GM21526 (cell line): ENCODE measurements at regions not wholly inside any gene's neighbourhood (a gene's known extent, or its start where the extent isn't known, plus 50 kb on each side); places are given as distances from the start of the nearest gene placed in this dataset.

Source experiments
- ATAC-seq: cut with Tn5 transposase; IDR thresholded peaks from one replicate; pipeline ENCODE4 v1.9.1; 2021; ENCODE audit warnings: moderate library complexity; ENCODE audit not compliant: unreplicated experiment, low FRiP score

DNA sequence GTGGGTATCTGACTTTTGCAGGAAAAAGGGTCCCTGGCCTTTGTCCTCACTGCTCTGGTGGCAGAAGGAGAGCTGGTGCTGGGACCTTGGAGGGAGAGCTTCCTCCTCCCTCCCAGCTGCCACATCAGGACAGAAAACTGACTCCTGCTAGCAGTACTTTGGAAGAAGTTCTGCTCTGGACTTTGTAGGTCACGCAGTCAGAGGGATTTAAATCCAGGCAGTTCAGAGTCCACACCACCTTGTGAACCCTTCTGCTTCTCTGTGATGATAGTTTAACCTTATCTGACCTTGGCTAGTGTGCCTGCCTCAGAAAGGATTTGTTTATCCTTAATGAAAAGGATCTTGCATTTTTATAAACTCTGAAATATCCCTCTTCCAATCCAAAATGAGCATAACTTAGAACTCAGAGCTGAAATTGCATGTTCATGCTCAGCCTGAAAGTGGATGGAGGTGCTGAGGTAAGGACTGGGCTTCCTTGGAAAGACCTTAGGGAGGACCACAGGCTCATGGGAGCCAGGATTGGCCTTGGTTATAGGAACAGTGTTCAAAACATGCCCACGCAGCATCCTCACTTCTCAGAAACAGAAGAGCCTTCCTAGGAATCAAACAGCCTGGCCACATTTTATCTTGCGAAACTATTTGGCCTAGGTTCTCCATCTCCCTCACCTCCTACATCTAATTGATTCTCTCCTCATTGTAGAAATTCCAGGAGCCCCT is 123.9 kb upstream of the SASH1 start:
- ATAC-seq, result no peak

DNA sequence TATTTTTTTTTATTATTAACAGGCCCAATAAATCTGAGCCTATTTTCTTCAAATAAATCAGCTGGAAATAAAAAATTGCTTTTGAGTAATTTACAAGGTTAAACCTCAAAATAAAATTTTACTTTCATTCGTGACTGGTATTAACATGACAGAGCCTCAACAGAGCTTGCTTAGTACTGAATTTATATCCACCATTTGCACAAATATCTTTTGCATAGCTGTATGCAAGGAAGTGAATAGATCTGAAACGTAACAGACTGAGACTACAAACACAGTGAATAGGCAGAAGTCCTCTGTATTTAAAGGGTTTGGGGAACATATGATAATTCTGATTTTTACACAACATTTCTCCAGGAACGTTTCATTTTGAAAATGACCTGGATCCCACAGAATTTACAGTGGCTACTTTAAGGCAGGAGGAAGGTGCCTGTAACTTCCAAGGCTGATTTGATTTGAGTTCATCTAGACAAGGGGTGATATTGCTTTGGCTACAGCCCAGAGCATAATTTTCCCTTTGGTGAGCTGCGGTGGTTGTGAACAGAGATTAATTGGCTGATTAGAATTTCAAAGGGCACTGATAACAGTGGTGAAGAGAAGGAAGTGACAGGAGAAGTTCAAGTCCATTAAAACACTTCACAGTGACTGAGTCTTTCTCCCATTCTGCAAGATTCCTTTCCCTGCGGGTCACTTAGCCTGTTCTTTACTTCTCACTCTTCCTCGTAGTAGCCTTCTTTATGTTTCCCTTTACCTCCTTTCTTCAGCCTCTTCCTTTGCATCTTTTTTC is 121.2 kb upstream of the SASH1 start:
- no peak for ATAC-seq

DNA sequence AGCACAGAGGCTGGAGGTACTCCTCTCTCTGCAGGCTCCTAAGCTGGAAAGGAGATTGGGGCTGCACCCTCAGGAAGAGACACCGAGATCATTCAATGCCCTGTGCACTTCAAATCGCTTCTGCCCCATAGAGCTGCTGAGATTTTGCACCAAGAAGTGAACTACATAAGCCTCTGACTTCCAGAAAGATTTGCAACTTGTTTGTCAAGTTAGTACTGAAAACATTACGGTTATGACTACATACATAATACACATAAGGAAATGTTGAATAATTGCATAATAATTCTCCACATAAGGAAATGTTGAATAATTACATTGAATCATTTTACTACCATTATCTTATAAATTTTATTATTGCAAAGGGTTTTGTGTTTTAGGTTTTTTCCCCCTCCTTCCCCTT is 120.3 kb upstream of the SASH1 start:
- ATAC-seq, result no peak

DNA sequence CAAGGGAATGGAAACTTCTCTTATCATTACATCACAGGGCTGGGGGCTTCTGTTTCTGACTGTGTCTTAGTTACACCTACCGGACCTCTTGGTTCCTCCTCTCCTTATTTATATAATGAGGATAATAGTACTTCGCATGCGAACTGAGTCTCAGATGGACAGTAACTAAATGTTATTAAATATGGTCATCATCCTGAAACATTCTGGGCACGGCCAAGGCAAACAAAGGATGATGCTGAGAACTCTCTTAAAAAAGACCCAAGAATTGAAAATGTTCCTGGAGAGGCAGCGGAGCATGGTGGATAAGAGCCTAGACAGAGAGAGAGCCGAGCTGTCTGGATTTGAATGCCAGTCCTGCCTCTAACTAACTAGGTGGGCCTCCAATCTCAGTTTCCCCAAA is 119.8 kb upstream of the SASH1 start:
- no peak for ATAC-seq

DNA sequence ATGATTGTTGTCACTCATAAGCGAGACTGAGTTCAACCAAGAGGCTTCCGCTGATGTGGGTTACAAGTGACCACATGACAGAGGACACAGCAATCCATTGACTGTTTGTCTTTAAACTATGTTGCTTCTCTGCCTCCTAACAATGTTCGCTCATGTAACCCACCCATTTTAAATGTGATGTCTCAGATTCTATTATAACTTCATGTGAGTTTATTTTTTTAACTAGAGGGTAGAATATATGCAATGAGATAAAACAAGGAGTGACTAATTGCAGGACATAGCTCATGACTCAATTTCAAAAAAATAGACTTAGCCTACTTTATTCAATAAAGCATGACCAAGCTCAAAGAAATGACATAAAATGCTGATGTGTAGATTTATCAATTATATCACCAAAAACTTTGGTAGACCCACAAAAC is 119.2 kb upstream of the SASH1 start:
- no peak for ATAC-seq

DNA sequence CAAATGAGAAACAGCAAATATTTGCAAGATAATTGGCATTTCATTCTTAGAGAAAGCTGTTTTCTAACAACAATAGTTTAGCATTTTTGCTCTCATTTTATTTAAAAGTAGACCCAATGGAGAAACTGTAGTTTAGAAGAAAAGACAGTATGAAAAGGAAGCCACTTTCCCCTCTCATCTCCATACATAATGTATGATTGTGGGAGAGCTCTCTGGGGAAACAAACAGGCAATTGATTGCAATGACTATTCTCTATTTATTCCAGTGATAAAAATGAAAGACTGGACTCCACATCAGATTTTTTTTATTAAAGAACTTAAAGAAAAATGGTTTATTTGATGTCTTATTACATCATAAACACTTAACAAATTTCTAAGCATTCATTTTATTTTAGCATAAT is 116.8 kb upstream of the SASH1 start:
- ATAC-seq, result no peak

DNA sequence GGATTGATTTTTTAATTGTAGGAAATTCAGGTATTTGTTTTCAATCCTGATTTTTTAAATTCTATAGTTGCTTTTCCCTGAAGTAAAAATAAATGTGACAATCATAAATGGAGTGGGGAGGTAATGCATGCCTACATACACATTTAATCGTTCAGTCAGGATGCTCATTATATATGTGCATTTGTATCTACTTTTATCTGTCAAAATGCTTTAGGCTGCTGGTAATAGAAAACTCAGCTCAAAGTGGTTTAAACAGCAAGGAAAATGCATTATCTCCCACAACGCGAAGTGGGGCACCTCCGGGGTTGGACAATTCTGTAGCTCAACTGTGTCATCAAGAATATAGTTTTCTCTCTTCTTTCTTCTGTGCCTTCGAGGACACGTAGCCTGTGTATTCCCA is 116.4 kb upstream of the SASH1 start:
- ATAC-seq, result no peak

DNA sequence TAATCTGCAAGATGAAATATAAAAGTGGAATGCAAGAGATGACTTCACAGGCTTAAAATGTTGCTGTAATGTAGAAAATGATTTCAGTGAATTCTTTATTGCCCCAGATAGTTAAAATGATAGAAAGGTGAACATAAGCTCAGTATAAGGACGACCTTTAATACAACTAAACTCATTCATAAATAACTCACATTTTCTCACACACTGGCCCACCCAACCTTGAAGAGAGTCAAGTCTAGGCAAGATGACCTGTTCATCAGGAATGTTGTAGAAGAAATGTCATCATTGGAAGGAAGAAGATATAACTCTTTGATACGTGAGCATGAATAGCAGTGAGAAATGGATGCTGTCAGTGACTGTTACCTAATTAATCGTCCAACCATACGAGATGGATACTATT is 111.1 kb upstream of the SASH1 start:
- ATAC-seq, result no peak

DNA sequence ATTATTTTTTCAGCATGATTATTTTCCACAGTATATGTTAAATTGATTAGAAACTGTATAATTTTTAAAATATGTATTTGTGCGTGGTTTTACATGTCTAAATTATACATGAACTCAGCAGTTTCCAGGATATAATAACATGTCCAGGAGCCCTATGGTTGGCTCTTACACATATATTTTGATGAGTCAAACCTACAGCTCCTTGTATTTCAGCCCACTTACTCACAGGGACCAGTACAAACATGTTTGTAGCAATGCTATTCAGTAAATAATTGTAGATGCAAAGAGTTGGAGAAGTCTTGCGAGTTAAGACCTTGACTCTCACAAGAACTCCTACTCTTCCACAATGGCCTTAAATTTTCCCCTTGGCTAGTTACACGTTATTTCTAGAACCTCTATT is 107.2 kb upstream of the SASH1 start:
- no peak for ATAC-seq

DNA sequence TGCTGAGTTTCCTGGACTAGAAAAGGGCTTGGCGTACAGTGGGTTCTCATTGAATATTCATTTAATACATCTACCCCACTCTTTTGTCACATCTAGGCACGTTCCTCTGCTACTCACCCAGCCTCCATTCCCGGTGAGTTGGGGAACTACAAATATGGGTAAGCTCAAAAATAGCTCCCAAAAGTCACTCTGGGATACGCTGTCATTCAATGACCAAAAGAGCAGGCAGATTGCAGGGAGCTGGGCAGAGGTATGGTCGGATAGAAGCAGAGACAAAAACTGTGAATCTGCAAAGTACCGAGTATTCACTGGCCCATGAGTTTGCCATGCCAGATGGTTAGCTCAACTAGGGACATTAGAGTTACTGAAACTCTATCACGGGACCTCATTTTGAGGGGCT is 103.9 kb upstream of the SASH1 start:
- no peak for ATAC-seq

DNA sequence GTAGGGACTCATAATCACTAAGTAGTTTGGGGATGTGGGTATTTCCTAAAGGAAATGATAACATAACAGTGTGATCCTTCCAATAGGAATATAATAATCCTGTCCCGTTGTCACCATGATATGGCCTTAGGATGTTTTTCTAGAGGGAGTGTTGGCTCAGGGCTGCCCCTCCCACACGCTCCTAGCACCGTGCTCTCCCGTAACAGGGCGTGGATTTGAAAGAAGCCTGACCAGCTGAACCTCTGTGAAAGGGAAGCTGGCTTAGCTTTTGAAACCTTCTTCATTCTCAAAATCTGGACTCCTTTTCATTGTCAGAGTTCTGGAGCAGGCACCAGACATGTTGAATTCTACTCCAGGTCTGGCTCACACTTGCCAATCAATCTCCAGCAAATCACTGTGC is 103.4 kb upstream of the SASH1 start:
- no peak for ATAC-seq

DNA sequence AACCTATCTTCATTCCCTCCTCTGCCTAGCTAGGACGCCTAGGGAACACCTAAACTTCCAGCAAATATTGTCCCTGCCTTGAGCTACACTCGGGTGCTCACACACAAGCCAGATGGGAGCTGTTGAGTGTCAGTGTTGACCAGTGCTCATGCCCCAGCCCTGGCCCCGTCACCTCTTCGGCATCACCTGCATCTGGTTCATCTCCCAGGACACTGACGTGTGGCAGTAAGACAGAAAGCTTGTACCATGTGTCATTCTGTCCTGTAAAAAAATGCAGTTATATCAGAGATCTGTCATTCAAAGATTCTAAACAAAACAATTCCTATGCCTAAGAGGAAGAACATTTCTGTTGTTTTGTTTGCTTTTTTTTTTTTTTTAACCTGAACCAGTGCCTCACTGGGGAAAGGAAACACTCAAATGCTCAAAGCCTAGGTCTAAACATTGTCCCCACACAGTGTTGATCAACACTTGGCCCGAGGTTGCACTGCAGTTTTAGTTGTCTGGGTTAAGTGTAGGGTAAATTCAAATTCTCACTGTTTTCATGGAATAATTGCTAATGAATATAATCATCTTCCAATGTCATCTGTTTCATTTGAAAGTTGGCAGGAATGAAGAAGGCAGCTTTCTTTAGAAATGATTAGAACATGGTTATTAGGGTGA is 102.7 kb upstream of the SASH1 start:
- no peak for ATAC-seq

DNA sequence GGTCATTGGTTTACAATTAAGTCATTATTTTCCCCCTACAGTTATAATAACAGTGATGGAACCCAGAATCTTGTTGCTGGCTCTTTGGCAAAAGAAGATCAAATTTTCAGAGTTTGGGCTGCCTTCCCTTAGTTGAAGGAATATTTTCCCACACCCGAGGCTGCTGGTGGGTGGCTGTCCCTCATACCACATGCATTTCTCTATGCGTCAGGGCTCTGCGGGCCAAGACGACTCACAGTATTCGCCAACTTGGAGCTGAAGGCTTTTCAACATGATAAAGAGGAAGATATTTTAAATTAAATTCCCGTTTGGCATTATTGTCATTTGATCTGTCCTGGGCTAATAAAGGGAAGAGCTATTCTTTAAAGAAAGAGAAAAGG is 102.2 kb upstream of the SASH1 start:
- ATAC-seq, result no peak

DNA sequence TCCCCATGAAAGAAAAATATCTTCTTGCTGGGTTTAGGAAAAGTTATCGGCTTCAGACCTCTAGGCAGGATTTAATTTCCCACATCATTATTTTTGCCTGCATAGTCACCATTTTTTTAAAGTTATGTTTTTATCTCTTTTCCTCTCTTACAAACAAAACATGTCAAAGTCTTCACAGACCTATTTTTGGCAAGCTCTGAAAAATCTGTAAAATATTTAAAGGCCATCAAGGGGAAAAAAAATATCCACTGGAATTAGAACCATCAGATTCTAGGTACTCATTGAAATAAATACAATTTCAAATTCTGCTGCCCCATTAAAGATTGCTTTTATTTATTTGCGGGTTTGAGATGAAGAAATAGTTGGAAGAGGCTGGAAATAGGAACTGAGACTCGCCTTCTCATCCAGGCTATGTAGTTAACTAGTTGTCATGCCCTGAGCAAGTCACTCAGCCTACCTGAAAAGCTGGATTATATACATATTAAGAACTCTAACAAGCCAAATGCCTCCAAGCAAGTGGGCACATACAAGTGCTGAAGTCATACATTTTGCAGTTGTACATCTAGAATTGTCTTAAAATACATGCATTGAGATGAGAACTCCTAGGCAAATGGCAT is 101.7 kb upstream of the SASH1 start:
- no peak for ATAC-seq

DNA sequence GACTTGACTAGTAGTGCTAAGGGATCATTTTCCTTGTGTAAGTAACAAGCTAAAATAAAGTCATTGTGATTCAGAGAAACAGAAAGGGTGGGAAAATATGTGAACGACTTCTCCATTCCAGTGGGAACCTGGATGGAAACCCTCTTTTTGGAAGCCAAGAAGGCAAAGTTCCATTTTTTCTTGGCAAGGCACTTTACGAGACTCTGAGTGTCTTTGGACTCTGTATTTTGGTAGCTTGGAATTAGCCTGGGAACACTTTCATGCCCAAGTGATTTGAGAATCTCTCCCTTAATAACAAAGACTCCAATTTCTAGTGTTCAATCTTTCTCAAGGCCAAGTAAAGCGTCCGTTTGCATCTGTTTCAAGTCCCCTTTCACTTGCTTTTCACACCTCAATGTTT is 100.5 kb upstream of the SASH1 start:
- ATAC-seq, result no peak

DNA sequence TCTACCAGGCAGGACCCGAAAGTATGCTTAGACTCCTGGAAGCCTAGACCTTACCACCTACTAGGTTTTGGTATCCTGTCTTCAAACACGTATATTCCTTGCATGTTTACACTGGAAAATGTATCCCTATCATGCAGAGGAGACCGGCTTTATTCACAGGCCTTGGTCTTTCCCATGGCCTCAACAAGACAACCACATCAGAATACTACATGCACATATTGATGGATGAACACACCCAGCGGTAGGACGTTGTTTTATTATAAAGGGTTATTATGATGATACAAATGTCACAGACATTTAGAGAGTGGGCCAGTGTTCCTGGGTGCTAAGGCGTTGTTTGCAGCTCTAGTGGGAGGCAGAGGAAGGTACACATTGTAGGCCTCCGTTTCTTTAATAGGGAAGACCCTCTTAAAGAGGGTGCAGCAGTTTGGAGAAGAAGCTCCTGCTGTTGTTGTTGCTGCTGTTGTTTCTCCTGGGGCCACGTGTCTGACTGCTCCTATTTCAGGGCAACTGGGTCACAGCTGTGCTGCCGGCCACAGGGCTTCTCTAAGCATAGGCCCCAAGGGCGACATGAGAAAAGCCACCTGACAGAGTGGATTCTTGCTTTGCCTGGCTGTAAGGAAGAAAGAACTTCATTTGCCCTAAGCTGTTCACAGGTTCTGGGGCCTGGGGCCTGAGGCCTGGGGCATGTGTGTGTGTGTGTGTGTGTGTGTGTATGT is 98.3 kb upstream of the SASH1 start:
- no peak for ATAC-seq

DNA sequence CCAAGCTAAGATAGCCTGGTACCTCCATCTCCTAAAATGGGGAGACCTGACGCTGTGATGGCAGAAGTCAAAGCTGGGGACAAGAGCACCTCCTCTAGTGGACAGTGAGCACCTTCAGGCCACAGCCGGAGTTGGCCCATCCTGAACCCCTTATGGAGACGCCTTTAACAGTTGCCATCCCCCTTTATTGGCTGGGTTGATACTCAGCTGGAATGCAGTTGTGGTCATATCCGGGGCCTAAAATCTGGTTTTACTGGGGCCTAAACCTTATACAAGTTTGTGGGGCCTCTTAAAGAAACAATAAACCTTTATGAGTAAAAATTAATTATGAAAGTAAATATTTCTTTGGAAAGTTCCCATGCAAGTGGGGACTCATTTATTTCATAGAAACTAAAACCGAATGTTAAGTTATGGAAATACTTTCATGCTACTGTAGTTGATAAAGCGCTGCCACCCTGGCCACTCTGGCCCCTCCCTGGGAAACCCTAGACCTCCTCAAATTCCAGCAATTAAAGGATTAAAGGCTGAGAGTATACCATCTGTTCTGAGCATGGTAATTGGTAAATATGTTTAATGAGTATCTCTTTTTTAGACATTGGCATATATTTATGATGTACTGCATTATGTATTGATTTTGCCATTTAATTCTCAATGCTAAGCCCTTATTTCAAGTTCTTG is 95.1 kb upstream of the SASH1 start:
- ATAC-seq, result no peak

DNA sequence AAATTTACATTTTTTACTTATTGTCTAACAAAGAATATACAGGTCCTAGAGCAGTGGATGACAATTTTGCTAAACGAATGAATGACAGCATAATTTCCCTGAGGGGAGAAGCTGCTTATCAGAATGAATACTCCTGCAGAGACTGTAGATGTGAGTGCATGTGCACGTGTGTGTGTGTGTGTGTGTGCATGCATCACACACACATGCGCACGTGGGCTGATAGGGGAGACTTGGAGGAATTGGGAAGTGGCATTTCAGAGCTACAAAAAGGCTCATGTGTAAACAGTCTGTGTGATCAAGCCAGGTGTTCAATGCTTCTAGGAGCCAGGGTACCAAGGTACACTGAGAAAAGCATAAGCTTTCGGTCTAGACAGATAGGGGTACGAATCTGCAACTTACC is 93.5 kb upstream of the SASH1 start:
- no peak for ATAC-seq

DNA sequence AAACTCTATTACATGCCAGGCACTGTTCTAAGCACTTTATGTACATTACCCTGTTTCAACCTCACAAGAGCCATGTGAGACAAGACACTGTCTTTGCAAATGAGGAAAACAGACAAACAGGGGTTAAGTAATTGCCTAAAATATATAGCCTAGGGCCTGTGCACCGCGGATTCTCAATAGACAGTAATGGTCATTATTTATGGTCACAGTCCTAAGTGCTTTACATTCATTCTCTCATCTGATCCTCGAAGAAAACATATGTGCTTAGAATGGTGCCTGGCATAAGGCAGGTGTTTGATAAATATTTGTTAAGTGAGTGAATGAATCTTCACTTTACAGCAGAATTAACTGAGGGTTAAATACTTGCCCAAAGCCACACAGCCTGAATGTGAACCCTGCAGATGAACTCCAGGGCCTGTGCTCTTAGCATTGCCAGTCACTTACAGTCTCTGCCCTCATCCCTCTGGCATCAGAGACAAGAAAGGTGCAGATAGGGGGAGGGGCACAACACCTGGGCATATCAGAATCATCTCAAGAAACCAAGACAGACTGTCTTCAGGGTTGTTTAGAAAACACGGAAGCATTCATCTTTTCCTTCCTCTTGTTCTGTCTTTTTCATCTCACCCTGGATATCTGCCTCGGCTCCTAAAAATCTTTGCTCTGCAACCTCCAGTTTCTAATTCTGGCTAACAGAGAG is 92.8 kb upstream of the SASH1 start:
- no peak for ATAC-seq
